Hippocampal formation (tissue), 2 donors: ENCODE measurements at regions not wholly inside any gene's neighbourhood (a gene's known extent, or its start where the extent isn't known, plus 50 kb on each side); places are given as distances from the start of the nearest gene placed in this dataset.

Source experiments
- DNase-seq, 2 donors: peaks; one replicate each; lab custom pipeline; 2025; lab: John Stamatoyannopoulos, UW

GRCh38 chr16:80300876-80301275 lies 239.9 kb upstream of the DYNLRB2 start:
- no peak for DNase-seq

GRCh38 chr16:80300456-80300855 lies 240.3 kb upstream of the DYNLRB2 start:
- no peak for DNase-seq

- no peak for DNase-seq
These were observed 241.4 kb upstream of the DYNLRB2 start for GRCh38 chr16:80299416-80299815.

GRCh38 chr16:80298676-80299075 lies 242.1 kb upstream of the DYNLRB2 start:
- no peak for DNase-seq

GRCh38 chr16:80296034-80296433 lies 244.8 kb upstream of the DYNLRB2 start:
- no peak for DNase-seq

- no peak for DNase-seq
These were observed 246.6 kb upstream of the DYNLRB2 start for GRCh38 chr16:80294172-80294571.

GRCh38 chr16:80288616-80289015 lies 252.2 kb upstream of the DYNLRB2 start:
- DNase-seq: no peak

GRCh38 chr16:80287674-80288073 lies 253.1 kb upstream of the DYNLRB2 start:
- no peak for DNase-seq

GRCh38 chr16:80285104-80285503 lies 255.7 kb upstream of the DYNLRB2 start:
- no peak for DNase-seq

- DNase-seq: no peak
These were observed 257.1 kb upstream of the DYNLRB2 start for GRCh38 chr16:80283466-80284392.

- DNase-seq: no peak
These were observed 260.2 kb upstream of the DYNLRB2 start for GRCh38 chr16:80280557-80280956.

- no peak for DNase-seq
These were observed 261.1 kb upstream of the DYNLRB2 start for GRCh38 chr16:80279656-80280055.

GRCh38 chr16:80277182-80277581 lies 263.6 kb upstream of the DYNLRB2 start:
- no peak for DNase-seq

GRCh38 chr16:80274576-80275191 lies 266.1 kb upstream of the DYNLRB2 start:
- DNase-seq: no peak

- no peak for DNase-seq
These were observed 266.9 kb upstream of the DYNLRB2 start for GRCh38 chr16:80273635-80274538.

- DNase-seq: no peak
These were observed 275.0 kb upstream of the DYNLRB2 start for GRCh38 chr16:80265624-80266306.

- no peak for DNase-seq
These were observed 276.7 kb upstream of the DYNLRB2 start for GRCh38 chr16:80263848-80264694.

GRCh38 chr16:80263181-80263823 lies 277.5 kb upstream of the DYNLRB2 start:
- DNase-seq: no peak

GRCh38 chr16:80260906-80261311 lies 279.9 kb upstream of the DYNLRB2 start:
- DNase-seq: no peak

GRCh38 chr16:80259290-80259805 lies 281.4 kb upstream of the DYNLRB2 start:
- no peak for DNase-seq
